GM18868 (cell line): ENCODE measurements at regions not wholly inside any gene's neighbourhood (a gene's known extent, or its start where the extent isn't known, plus 50 kb on each side); places are given as distances from the start of the nearest gene placed in this dataset.
"Not testable (repeated sequence)": the region's sequence is repeated elsewhere in the genome, so short reads cannot be mapped to it uniquely, and the experiment has no call there.

Source experiments
- ATAC-seq: cut with Tn5 transposase; IDR thresholded peaks from one replicate; pipeline ENCODE4 v1.9.1; 2021; ENCODE audit warnings: mild to moderate bottlenecking, moderate library complexity; ENCODE audit not compliant: unreplicated experiment

DNA sequence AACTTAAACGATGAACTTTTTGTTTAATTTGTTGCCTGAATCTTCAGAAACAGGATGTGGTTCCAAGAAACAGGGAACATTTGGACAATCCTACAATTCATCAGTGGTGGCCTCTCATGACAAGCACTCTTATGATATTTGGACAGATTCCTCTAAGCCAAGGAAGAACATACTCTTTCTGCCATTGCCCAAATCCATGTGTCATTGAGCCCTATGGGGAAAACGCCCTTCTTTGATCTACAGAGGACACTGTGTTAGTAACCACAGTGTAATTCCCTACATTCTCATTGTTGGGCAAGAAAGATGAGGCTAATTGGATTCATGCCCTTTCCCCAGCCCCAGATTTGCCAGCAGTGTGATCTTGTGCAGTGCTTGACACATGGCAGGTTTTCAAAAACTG is 167.7 kb upstream of the PTCH1 start:
- ATAC-seq, result no peak

DNA sequence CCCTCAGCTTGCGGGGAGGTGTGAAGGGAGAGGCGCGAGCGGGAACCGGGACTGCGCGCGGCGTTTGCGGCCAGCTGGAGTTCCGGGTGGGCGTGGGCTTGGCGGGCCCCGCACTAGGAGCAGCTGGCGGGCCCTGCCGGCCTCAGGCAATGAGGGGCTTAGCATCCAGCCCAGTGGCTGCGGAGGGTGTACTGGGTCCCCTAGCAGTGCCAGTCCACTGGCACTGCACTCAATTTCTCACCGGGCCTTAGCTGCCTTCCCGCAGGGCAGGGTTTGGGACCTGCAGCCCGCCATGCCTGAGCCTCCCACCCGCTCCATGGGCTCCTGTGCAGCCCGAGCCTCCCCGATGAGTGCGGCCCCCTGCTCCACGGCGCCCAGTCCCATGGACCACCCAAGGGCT is 163.5 kb upstream of the PTCH1 start:
- not testable (repeated sequence) for ATAC-seq

DNA sequence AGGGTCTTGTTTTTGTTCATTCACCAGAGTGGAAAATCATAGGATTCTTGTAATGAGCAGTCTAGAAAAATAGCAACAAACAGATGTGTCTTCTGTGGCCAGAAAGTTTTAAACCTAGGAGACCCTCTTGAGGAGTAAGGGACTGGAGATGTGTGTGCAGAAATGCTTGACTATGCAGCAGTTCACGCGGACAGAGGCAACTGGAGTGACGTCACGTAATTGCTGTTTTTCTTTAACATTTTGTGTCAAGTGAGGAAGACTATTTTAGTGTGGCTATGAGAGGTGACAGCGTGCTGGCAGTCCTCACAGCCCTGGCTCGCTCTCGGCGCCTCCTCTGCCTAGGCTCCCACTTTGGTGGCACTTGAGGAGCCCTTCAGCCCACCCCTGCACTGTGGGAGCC is 163.1 kb upstream of the PTCH1 start:
- no peak for ATAC-seq

DNA sequence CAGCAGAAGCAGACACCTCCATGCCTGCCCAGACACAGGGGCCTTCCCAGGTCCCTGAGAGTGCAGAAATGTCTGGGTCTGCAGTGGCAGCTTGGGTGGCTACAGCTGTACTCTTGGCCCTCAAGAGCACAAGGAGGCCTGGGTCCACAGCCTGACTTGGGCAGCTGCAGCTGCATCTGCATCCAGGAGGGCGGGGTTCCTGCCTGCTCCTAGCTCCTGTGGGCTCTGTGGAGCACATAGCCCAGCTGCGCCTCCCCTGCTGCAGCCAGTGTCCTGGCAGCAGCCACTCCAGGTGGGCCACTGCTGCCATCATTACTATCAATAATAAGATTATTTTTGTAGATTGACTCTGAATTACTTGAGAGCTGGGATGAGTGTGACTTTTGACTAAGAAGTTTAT is 162.0 kb upstream of the PTCH1 start:
- no peak for ATAC-seq

DNA sequence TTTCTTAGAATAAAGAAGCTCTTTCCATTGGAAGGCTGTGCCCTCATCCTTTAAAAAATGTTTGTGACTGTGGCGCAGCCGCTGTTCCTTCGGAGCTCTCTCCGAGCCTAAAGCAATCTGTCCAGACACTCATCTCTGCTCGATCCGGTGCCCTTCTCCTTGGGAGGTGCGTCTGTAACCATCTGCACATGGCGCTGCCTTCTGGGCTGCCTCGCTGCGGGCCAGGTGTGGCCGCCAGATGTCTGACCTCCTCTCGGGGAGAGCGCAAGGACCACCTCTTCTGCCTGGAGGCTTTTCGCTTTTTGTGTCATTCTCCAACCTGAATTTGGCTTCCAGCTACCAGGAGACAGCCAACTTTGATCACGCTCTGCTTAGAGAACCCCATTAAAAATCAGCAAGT is 153.4 kb upstream of the PTCH1 start:
- ATAC-seq, result no peak

DNA sequence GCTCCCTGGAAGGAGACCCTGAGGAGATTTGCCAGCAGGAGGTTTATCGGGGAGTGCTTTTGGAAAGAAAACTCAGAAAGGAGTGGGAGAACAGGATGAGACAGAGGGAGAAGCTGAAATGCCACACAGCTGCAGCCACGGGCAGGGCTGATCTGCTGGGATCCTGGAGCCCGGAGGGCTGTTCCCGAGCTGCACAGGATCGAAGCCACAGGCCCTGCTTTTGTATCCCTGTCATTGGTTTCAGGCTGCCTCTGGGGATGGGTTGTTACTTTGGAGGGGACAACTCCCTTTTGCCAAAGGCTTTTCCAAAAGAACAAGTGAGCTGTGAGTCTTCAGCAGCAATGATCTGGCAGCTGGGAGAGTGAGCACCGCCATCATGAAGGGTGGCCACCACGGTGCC is 152.5 kb upstream of the PTCH1 start:
- ATAC-seq, result no peak

DNA sequence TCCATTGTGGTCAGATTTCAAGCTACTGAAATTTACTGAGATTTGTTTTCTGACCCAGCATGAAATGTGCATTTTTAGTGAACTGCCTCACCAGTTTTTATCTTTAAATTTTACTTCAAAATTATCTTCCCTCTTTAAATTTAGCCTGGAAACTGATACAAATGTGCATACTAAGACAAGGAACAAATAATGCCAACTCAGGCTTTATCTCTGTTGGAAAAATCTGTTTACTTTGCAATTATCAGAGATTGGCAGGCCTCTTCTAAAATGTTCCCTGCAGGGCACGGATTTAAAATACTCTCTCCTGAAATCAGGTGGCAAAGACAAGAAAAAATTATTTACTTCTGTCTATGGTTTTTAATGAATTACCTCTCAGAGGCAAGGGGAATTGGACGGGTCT is 151.0 kb upstream of the PTCH1 start:
- no peak for ATAC-seq

DNA sequence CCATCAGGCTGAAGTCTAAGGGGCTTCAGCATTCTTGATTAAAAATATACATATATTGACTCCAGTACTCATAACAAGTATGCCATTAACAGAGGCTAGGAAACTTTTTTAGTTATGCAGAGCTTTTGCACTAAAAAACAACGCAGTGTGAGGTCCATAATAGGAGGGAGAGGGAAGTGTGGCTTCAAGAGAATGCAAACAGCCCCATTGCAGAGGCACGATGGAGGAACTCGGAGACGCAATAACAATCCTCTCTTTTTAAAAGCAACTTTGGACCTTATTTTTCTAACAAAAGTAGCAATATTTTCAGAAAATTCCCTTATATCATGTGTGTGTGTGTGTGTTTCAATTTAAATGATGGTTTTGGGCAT is 150.0 kb upstream of the PTCH1 start:
- no peak for ATAC-seq

DNA sequence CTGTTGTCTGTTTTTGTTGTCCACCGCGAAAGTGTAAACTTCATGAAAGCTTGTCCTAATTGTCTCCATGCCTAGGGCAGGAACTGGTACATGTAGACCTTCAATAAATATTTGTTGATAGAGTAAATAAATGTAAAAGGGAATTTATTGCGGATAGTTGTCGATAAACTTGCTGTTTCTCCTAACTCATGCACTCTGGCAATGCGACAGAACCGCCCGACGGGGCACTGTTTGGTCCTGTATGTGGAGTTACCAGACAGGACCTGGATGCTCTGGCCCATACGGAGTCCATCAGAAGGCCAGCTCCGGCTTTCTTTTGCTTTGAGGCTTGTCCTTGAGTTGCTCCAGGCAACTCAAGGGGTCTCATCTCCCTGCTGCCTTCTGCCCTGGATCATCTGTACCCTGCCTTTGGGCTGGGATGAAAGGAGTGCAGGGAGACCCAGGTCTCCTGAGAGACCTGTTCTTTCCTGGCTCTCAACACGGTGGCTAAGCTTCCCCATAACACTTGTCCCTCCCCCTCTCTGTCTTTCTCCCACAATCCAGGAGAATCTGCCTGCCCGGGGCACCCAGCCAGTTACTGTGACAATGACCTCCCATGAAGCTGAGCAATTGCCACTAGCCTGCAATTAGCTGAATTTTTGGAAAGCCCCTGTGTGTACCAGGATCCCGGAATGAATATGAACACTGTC is 149.5 kb upstream of the PTCH1 start:
- no peak for ATAC-seq

DNA sequence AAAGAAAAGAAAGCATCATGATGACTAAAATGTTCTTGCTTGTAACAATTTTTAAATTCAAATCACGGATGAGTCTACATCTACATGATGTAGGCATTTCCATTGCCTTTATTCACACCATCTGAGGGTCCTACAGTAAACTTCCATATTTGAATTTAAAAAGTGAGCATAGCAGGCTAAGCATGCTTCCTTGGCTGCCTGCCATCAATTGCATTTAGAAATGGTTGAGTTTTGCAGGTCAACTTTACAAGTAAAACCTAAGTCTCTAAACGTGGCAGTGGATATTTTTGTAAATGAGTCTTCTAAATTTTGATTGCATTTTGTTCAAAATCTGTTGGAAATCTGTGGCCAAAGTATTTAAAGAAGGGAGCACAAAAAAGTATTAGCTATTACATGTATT is 136.5 kb upstream of the PTCH1 start:
- ATAC-seq, result no peak

DNA sequence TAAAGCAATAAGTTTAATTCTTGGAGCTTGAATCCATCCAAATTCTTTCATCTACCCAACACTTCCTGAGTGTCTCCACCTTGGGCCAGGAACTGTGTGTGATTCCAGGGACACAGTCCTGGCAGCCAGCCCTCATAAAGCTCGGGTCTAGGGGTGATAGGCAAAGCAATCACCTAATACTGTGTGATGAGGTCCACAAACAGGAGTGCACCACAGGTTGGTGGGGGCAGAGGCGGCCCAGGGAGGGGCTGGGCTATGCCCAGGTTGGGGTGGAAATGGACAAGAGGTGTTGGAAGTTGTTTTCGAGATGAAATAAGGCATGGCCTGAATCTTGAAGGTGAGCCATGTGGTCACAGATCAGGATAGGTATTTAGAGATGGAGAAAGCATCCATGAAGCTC is 133.9 kb upstream of the PTCH1 start:
- no peak for ATAC-seq

DNA sequence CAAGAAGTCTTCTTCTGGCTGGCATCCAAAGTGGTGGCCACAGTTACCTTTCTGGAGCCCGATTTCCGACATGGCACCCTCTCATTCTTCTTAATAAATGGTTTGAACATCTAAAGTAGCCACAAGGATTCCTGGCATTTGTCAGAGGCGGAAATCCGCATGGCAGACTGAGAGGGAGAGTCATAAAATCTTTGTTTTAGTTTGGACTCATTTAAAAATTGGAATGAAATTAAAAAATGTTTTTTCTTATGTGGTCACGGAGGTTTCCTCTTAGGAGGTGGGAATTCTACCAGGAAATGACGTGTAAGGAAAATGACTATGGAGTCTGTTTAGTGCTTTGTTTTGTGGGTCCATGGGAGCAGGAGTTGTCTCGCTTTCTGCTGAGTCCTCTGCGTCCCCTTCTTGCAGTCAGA is 133.0 kb upstream of the PTCH1 start:
- no peak for ATAC-seq

DNA sequence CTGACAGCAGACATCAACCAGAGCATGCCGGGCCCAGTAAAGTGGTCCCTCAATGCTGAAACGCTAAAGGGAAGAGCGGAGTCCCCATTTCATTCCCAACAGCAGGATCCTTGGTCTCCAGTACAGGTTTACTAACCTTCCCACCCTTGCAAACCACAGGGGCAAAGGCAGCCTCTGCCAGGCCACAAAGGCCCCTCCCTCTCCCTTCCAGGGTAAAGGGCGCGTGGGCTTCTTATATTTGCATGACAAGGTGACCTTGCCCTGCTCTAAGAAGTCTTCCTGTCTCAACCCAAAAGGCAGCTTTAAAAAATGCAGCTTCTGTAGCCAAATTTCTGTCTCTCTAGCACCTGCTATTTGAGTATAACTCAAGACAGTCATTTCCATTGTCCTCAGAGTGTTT is 131.5 kb upstream of the PTCH1 start:
- ATAC-seq, result no peak

DNA sequence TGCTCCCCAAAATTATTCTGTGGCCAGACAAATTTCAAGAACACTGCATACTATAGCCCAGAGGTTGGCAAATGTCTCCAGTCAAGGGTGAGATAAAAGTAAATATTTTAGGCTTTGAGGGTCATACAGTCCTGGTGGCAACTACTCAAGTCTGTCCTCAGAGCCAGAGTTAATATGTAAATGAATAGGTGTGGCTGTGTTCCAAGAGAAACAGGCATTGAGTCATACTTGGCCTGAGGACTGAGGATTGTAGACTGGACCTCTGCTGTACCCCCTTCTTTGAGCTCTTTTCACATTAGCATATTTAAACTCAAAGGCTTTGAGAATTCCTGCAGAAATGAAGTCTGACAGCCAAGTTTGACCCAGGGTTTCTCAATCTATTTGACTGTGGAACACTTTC is 129.2 kb upstream of the PTCH1 start:
- no peak for ATAC-seq

DNA sequence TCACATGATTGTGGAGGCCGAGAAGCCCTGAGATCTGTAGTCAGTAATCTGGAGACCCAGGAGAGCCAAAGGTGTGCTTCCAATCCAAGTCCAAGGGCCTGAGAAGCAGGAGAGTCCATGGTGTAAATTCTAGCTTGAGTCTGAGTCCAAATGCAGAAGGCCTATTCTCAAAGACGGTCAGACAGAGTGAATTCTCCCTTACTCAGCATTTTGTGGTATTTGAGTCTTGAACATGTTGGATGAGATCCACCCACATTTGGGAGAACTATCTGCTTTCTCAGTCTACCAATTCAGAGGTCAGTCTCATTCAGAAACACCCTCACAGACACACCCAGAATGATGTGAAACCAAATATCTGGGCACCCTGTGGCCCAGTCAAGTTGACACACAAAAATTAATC is 128.8 kb upstream of the PTCH1 start:
- no peak for ATAC-seq

DNA sequence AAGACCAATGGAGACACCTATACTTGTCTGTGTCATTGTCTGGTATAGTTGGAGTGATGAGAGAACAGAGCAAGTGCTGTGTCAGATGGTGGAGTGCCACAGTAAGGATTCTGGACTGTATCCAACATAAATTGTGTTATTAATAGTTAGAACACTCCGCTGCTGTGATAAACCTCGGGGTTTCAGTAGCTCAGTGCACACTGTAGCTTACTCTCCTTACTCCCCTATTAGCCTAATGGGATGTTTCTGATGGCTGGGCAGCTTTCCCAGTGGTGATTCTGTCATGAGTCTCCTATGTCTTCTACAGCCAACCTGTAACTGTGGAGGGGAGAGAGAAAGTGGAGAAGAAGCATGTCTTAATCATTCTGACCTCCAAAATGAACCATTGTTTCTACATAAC is 127.6 kb upstream of the PTCH1 start:
- ATAC-seq, result no peak

DNA sequence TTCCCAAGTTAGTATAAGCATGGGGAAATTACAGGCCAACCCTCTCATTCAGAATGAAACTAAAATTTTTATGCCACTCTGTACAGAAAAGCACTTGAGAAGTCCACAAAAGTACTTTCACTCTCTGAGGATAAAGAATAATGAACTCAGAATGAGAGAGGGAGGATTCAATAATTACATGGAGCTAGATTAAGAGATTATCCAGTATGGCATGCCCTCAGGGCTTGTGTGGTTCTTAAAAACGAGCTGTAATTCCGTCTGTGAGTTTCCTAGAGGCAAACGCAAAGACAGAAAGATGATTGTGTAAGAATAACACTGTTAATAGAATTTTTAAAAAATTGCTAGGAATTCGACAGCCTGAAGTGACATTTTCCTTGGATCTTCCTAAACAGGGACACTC is 126.8 kb upstream of the PTCH1 start:
- no peak for ATAC-seq

DNA sequence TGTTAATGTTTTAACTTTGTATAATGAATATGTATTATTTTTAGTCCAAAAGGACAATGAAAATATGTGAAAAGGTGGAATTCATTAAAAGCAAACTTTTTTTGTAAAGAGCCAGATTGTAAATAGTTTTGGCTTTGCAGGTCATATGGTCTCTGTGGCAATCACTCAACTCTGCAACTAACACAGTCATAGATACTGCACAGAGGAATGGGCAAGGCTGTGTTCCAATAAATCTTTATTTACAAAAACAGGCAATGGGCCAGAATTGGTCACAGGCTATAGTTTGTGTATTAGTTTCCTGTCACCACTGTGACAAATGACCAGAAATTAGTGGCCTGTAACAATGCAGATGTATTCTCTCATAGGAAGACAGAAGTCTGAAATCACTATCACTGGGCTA is 125.4 kb upstream of the PTCH1 start:
- ATAC-seq, result no peak

DNA sequence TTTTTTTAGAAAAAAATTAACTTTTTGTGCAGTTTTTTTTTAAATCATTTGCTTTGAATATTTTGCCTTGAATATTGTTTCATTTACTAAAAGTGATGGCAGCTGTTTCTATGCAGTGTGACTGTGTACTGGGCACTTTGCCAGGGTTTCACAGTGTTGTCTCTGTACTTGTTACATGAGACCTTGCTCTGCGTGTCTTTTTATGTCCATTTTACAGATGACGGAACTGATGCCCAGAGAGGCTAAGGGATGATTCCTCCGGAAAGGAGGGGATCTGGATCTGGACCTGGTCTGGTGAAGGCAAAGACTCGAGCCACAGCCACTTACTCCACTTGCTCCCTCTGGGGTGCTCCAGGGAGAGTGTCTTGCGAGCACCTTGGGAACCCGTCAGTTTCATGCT is 124.8 kb upstream of the PTCH1 start:
- ATAC-seq, result no peak

DNA sequence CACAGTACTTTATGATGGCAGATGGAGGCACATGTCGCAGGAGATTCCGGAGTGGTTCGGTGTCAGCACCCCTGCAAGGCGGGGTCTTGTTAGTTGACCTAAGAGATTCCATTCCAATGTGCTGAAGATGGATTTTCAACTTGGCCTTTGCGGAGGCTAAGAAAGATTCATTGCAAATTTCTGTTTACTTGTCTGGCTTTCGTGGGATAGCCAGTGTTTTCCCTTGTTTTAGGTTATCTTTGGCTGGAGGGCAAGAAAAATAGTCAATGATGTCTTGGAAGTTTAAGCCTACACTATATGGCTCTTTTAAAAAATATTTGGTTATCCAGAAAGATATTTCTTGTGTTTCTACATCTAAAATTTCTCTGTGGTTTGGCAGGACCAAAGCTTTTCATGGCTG is 123.6 kb upstream of the PTCH1 start:
- no peak for ATAC-seq

DNA sequence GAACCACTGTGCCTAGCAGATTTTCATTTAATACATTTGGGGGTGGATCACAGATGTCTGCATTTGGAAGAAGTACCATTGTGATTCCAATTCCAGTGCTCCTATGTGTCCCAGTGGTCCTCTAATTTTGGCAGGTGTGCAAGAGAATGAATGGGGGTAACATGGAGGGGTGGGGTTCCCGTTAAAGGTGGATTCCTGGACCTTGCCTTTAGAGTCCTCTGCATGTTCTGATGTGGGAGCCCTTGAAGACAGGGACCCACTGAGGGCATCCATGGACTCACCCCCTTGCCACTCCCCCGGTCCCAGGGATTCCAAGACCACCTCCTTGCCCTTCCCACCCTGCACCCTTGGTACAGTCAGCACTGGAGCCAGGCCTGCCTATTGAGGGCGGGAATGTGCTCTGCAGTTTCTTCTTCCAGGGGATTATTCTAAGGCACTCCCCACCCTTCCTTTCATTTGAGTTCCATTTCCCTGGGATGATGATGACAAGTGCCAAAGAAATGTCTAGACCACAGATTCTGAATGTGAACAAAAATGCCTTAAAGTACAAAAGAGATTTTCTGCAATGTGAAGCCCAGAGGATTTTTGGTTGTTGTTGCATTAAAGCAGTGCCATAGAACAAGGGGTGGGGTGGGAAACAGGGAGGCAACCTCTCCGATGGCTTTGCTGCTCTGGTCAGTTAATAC is 119.4 kb upstream of the PTCH1 start:
- no peak for ATAC-seq

DNA sequence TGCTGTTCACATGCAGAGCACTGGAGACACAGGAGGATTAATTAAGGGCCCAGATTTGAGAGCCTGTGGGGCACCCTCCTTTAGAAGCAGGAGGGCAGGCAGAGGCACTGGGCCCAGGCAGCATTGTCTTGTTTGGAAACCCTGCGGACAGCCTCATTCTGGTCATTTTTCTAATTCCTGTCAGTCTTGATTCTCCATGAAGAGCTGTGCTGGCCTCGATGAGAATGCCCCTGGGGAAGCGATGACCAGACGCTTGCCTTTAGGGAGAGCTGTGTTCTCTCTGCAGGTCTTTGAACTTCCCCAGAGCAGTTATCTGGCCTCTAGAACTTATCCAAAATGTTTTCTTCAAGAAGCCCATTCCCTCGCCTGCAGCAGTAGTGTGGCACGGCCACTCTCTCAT is 117.8 kb upstream of the PTCH1 start:
- no peak for ATAC-seq

DNA sequence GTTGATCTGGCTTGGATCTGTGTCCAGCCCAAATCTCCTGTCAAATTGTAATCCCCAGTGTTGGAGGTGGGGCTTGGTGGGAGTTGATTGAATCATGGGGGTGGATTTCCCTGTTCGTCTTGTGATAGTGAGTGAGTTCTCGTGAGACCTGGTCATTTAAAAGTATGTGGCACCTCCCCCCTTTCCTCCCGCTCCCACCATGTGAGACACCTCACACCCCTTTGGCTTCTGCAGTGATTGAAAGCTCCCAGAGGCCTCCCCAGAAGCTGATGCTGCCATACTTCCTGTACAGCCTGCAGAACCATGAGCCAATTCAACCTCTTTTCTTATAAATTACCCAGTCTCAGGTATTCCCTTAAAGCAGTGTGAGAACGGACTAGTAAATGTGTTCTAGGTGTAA is 117.3 kb upstream of the PTCH1 start:
- no peak for ATAC-seq
